HG03354 (cell line): ENCODE measurements at regions not wholly inside any gene's neighbourhood (a gene's known extent, or its start where the extent isn't known, plus 50 kb on each side); places are given as distances from the start of the nearest gene placed in this dataset.
"Not testable (repeated sequence)": the region's sequence is repeated elsewhere in the genome, so short reads cannot be mapped to it uniquely, and the experiment has no call there.

Experiments used
- ATAC-seq: cut with Tn5 transposase; IDR thresholded peaks from one replicate; pipeline ENCODE4 v1.9.1; 2021; ENCODE audit warnings: mild to moderate bottlenecking; ENCODE audit not compliant: unreplicated experiment, poor library complexity, severe bottlenecking

DNA sequence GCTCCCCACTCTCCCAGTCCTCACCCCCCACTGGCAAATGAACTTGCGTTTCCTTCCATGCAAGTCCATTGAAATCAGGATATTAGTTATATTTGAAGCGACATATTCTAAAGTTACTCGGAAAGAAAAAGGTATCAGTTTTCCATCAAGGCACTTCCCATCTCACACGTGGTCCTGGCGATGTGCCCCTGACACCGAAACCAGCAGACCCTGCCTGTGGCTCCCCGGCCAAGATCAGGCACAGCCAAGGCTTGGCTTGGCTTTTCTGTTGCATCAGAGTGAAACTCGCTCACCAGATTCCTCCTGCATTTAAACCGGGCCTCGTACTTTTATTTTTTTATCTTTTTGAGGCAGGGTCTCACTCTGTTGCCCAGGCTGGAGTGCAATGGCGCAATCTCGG, 195.1 kb downstream of the NPIPB11 start:
- not testable (repeated sequence) for ATAC-seq

DNA sequence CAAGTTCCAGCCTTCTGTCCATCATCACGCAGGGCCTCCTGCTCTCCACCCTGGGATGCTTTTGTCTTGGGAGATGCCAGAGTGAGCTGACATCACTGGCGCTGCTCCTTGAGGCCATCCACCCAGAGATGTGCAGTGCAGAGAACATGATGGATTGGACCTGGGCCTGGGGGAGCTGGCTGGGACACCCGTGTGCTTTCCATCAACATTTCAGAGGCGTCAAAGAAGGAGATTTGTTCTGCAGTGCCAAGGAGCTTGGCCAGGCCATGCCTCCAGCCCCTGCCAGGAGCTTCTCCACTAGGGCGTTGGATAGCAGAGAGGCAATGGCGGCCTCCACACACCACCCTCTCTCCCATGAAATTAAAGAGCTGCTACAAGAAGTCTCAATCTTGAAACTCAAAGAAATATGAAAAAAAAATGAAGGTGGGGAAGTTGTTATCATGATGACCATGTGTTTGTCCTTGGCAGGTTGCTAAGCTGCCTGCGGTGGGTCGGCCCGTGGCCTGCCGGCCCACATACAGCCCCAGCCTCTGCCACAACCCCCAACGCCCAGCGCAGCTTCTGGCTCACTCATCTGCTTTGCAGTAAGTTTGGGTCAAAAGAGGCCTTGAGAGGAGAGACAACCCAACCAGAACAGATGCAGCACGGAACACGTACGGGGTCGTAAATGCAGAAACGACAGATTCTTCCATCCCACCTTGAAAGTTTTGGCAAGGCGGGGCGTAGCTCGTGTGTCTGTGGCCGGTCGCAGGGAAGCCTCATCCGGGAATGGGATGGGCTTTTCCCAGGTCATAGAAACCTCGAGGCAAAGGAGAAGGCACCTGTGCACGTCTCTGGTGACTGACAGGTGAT, 196.0 kb downstream of the NPIPB11 start:
- ATAC-seq = not testable (repeated sequence)

DNA sequence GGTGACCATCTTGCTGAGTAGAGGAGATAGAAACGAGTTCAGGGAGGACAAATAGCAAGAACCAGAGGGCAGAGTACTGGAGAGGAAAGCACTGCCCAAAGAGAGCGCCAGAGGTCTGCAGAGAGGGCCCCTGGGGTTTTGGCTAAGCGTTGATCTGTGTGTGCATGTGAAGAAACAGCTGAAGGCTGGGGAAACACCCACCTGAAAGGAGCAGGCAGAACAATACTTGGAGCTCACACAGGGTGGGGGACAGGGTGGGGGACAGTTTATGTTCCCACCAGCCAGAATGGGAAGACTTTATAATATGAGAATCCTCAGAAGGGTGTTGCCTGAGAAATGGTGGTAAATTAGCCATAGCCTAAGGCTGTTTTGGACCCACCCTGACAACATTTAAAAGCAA, 200.4 kb downstream of the NPIPB11 start:
- not testable (repeated sequence) for ATAC-seq

DNA sequence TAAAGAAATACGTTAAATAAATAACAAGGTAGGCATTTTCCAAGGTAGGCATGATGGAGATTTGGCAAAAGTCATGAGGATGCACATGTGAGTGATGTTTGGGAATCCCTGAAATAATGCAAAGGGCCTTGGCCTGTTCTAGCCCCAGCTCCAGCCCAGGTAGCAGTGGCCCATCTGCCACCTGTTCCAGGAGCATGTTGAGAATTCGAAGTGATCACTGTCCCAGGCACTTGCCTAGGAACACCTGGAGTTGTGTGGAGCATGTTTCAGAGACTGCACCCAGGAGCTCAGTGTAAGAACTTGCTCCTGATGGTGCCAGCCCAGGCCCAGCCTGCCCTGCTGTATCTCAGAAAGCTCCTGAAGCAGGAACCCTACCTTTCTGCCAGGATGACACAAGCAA, 201.4 kb downstream of the NPIPB11 start:
- not testable (repeated sequence) for ATAC-seq

DNA sequence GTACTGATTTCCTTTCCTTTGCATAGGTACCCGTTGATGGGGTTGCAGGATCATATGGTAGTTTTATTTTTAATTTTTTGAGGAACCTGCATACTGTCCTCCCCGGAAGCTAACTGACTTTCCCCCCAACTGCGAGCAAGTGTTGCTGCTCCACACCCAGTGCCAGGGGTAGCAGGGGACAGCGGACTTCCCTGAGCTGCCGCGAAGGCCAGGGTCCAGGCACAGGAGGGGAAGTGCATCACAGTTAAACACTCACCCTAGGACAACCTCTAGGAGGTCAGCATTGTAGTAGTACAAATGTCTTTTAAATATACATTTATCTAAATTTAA, 201.7 kb downstream of the NPIPB11 start:
- ATAC-seq = no peak

DNA sequence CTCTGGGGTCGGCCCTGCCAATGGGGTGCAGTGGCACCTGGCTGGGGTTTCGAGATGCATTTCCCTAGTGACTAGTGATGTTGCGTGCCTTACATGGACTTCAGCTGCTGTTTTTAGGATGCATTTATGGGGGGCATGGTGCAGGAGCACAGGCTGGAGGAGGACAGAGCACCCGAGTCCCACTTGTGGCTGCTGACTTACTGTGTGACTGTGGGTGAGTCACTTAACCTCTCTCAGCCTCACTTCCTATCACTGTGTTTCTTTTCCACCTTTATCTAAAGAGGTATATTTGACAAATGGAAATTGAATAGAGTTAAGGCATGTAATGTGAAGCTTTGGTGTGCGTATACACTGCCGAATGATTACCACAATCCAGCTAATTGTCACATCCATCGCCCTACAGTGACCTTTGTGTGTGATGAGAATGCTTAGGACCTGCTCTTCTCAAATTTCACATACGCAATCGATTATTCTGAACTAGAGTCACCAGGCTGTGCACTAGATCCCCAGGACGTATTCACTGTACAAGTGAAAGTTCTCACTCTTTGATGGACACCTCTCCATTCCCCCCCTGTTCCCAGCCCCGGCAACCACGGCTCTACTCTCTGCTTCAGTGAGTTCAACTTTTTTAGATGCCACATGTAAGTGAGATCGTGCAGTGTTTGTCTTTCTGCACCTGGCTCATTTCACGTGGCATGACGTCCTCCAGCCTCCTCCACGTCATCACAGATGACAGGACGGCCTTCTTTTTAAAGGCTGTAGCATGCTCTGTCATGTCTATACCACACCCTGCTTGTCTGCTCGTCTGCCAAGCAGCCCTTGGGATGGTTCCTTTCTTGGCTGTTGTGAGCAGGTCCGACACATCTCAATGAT, 202.3 kb downstream of the NPIPB11 start:
- ATAC-seq = not testable (repeated sequence)

DNA sequence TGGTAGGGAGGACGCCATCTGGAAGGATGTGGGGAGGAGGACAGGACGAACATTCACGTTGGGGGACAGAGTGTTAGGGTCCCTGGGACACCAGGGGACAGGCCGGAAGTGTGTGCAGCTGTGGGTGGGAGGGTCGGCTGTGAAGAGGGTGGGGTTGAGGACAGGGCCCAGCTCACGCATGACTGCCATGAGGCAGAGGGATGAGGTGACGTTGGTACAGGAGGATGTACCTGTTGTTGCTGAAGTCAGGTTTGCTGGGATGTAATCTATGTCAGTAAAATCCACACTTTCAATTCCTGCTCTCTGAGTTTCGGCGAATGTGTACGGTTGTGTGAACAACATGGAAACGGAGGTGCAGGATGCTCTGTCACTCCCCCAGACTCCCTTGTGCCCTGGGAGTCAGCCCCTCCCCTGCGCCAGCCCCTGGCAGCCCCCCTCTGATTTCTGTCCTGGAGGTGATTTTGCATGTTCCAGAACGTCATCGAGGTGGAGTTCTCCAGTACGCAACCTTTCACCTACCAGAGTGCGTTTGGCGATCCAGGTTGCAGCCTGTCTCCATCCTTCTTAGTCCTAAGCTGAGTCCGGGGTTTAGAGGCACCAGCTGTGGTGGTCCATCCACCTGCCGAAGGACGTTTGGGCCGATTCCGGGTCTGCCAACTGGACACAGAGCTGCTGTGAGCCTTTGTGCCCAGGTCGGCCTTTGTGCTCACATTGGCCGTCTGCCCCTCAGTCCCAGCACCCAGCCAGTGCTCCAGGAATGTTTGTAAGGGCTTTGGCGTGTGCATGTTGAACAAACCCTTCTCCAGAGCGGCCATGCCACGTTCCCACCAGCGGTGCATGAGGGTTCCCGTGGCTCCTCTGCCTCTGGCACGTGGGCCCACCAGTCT, 203.2 kb downstream of the NPIPB11 start:
- not testable (repeated sequence) for ATAC-seq

DNA sequence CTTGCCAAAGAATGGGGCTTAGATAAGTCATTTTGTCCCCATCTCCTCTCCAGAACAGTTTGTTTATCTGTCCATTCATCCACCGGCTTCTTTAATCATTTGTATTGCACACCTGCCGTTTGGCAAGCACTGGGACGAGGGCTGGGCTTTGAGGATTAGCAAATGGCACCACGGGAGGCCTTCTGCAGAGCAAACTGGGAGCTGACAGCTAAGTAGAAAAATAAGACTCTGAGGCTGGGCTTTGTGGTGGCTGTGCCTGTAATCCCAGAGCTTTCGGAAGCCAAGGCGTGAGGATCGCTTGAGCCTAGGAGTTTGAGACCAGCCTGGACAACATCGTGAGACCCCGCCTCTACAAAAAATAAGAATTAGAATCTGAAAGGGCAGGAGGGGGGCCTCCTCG, 203.9 kb downstream of the NPIPB11 start:
- ATAC-seq = not testable (repeated sequence)

DNA sequence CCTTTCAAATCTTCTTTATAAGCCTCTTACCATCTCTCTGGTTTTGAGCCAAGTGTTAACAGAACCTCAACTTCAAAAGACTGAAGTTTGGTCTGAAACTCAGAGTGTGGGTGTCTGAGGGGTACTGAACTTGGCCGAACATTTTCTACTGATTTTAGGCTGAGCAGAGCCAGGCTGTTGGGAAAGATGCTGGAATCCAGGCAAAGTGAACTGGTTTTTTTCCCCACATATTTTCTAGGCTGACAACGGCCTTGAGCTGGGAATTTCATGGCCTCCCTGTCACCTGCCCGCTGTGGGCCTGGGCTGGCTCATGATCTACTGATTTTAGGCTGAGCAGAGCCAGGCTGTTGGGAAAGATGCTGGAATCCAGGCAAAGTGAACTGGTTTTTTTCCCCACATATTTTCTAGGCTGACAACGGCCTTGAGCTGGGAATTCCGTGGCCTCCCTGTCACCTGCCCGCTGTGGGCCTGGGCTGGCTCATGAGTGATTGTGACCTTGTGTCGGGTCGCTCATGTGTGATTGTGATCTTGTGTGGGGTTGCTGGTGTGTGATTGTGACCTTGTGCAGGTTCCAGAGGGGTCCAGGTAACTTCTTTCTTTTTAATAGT, 204.4 kb downstream of the NPIPB11 start:
- not testable (repeated sequence) for ATAC-seq

DNA sequence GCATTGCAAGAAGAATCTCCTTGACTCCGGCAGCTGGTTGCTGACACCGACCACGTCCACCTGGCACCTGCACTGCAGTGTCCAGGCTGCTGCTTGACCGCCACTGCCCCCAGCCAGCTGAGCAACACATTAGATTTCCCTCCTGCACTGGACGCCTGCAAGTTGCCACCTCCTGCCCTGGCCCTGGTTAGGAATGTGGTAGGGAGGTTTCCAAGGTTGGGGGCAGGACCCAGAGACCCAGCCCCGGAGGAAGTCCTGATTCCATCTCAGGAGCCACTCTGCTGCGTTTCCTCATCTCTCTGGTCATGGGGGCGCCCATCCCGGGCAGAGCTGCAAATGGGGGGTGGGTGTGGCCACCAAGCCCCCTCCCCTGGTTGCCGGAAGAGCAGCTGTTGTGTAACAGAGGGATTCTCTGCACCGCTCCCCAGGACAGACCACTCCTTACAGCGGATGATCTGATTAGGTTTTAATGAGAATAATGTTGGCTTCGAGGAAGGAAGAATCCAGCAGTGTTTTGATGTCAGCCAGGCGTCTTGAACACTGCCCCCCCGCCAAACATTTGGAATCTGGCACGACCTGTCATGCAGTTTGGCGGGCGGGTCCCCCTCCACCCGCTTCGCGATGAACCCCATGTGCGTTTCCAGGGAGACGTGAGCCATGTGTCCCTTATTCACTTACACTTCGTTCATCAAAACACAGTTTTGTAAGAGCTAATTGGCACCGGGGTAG, 205.1 kb downstream of the NPIPB11 start:
- ATAC-seq = not testable (repeated sequence)

DNA sequence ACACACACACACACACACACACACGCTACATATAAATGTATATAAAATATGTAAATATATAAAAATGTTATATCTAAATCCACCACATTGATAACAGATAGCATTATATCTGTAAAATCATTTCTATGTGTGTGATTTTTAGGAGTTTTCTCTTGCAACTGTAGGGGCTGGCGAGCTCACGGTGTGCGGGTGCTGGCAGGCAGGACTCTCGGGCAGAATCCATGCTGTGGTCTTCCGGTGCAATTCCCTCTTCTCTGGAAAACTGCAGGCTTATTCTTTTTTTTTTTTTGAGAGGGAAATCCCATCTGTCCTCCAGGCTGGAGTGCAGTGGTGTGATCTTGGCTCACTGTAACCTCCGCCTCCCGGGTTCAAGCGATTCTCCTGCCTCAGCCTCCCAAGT, 205.8 kb downstream of the NPIPB11 start:
- not testable (repeated sequence) for ATAC-seq

DNA sequence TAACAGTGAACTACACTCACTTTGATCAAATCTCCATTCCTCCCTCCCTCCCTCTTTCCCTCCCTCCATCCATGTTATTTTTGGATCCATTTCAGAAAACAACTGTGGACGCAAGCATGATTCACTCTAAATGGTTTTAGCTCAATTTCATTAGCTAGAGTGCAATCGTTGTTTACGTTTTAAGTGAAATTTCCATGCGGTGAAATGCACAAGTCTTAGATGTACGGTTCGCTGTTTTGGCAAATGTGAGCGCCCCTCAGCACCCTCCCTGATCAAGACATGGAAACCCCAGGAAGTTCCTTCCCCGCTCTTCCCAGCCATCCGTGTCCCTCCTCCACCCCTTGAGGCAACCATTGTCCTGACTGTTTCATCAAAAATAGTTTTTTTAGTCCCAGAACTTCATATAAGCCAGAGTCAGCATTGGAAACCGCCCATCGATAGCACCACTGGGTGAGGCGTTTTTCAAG, 206.3 kb downstream of the NPIPB11 start:
- ATAC-seq = not testable (repeated sequence)

DNA sequence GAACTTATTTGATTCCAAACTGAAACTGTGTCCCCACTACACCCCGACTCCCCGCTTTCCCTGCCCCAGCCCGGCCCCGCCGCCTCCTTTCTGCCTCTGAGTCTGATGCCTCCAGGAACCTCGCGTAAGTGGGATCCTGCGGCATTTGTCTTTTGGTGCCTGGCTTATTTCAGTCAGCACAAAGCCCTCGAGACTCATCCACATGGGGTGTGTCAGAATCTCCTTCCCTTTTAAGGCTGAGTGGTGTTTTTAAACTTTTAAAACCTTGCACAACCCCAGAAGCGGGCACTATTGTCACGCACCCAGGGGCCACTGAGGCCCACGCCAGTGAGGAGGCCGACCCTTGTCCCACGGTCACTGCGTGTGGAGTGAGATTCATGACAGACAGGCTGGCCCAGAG, 206.9 kb downstream of the NPIPB11 start:
- ATAC-seq = not testable (repeated sequence)

DNA sequence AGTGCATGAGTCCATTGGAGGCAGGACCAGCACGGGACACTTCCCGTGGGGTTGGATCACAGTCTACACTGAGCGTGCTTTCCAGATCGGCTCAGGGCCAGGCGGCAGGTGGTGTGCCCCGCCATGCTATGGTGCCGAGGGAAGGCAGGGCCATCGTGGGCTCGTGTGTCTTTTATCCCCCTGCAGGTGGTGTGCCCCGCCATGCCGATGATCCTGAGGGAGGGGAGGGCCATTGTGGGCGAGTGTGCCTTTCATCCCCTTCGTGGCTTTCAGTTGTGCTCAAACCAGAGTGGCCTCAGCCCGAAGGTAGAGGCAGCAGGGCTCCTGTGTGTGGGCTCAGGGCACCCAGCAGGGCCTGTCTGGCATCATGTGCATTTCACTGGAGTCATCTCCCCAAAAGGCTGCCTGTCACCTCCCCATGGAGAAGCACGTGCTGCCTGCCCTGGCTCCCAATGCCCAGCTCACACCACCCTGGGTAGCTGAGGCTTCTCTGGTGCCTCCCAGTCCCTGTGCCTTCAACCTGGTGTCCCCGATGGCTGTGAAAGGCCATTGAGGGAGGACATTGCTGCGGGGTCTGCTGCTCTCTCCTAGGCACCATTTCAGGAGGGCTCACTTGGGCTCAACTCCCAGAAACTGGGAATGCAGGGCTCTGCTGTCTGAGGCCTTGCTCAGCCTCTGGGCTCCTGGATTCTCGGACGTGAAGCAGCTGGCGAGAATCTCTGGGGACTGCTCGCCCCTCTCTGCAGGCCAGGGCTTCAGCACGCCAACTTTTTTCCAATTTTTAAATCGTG, 207.6 kb downstream of the NPIPB11 start:
- no peak for ATAC-seq

DNA sequence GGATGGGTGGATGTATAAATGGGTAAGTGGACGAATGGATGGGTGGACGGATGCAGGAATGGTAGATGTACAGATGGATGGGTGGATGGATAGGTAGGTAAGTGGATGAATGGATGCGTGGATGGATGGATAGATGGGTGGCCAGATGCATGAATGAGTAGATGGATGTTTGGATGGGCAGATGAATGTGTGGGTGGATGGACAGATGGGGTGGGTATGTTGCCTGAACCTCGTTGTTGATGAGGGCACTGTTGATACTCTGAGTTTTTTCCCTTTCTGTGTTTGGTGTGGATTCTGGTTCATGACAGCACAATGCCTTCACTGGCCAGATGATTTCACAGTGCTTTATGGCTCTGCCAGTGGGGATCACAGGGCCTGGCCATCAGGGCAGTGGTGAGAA, 208.3 kb downstream of the NPIPB11 start:
- no peak for ATAC-seq

DNA sequence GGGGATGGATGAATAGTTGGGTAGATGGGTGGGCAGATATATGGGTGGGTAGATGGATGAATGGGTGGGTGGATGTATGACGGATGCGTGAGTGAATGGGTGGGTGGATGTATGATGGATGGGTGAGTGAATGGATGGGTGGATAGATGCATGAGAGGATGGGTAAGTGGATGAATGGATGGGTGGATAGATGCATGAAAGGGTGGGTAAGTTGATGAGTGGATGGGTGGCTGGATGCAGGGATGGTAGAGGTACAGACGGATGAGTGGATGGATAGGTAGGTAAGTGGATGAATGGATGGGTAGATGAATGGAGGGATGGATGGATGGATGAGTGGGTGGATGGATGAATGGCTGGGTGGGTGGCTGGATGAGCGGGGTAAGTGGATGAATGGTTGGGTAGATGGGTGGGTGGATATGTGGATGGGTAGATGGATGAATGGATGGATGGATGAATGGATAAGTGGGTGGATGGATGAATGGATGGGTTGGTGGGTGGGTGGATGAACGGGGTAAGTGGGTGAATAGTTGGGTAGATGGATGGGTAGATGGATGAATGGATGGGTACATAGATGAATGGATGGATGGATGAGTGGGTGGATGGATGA, 208.9 kb downstream of the NPIPB11 start:
- not testable (repeated sequence) for ATAC-seq

DNA sequence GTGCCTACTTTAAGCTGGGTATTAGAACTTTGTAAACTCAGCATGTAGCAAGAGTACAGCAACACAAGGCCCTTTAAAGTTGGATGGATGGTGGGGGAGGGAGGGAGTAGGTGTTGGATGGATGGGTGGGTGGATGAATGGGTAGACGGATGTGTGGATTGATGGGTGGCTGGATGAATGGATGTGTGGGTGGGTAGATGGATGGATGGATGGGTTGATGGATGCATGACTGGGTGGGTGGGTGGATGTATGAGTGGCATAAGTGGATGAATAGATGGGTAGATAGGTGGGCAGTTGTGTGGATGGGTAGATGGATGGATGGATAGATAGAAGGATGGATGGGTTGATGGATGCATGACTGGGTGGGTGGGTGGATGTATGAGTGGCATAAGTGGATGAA, 209.8 kb downstream of the NPIPB11 start:
- not testable (repeated sequence) for ATAC-seq
